ENCODE measurements at regions not wholly inside any gene's neighbourhood (a gene's known extent, or its start where the extent isn't known, plus 50 kb on each side); places are given as distances from the start of the nearest gene placed in this dataset.

- TF ChIP-seq CTCF (IDR thresholded peaks at IDR 0.05), result no peak
- TF ChIP-seq POLR2A (IDR thresholded peaks at IDR 0.05), result no peak
Measured at GRCh38 chr3:107045791-107046190, 331.4 kb upstream of the CCDC54 start.

All from body of pancreas (tissue), 4 donors.